H1 (cell line): ENCODE measurements at regions not wholly inside any gene's neighbourhood (a gene's known extent, or its start where the extent isn't known, plus 50 kb on each side); places are given as distances from the start of the nearest gene placed in this dataset.

Source experiments
- CTCF ChIA-PET: fragments of 300-600 bp; sonication (Branson Sonifier 250); formaldehyde crosslinking; loops from one replicate; lab custom pipeline; 2021; ENCODE audit not compliant: partially characterized antibody; lab: Charles Lee
- POLR2A ChIA-PET: fragments of 300-600 bp; sonication (Branson Sonifier 250); formaldehyde crosslinking; loops from one replicate; lab custom pipeline; 2021; ENCODE audit warnings: inconsistent platforms; ENCODE audit not compliant: partially characterized antibody; lab: Charles Lee
- DNase-seq, 2 experiments: peaks; one replicate each; pipeline versions ENCODE4 v3.0.0 to v3.0.0-alpha.2; 2010 to 2022; ENCODE audit warnings: low spot score in 2 of 2, low read depth in 1 of 2, mixed read lengths in 1 of 2
- FAIRE-seq: peaks from 2 replicates; lab custom pipeline; 2011; peaks lifted over from hg19 to GRCh38; lab: Jason Lieb, UNC
- H2AFZ ChIP-seq: 2 replicates; pipeline ENCODE4 v1.8.1; 2012; ENCODE audit warnings: low read length, inconsistent platforms
- H2AK5ac ChIP-seq: 2 replicates; pipeline ENCODE4 v1.6.1; 2013; ENCODE audit warnings: low read depth, low read length
- H2BK120ac ChIP-seq: replicated peaks from 2 replicates; pipeline ENCODE3; 2013; ENCODE audit warnings: low read depth, low read length, inconsistent platforms
- H2BK12ac ChIP-seq: 2 replicates; pipeline ENCODE4 v1.6.1; 2013; ENCODE audit warnings: low read depth, low read length
- H2BK15ac ChIP-seq: 2 replicates; pipeline ENCODE4 v1.6.1; 2013; ENCODE audit warnings: low read length
- H2BK20ac ChIP-seq: 2 replicates; pipeline ENCODE4 v1.6.1; 2013; ENCODE audit warnings: low read length
- H2BK5ac ChIP-seq: 2 replicates; pipeline ENCODE4 v1.6.1; 2013; ENCODE audit warnings: low read depth, low read length
- H3K14ac ChIP-seq: 2 replicates; pipeline ENCODE4 v1.6.1; 2013; ENCODE audit warnings: inconsistent platforms; ENCODE audit not compliant: insufficient read length
- H3K18ac ChIP-seq: 2 replicates; pipeline ENCODE4 v1.6.1; 2013; ENCODE audit warnings: low read length; ENCODE audit errors: extremely low read depth
- H3K23ac ChIP-seq: 2 replicates; pipeline ENCODE4 v1.6.1; 2013; ENCODE audit warnings: inconsistent platforms; ENCODE audit not compliant: insufficient read length
- H3K23me2 ChIP-seq: 2 replicates; pipeline ENCODE4 v1.6.1; 2013; ENCODE audit warnings: low read depth, low read length
- H3K27ac ChIP-seq: 2 replicates; pipeline ENCODE4 v1.6.1; 2011; ENCODE audit warnings: low read depth, low read length, inconsistent platforms
- H3K27me3 ChIP-seq, 4 experiments: replicated peaks in 1 of 4; 1 replicate in 1 of 4; 2 replicates in 3 of 4; pipeline versions ENCODE4 v1.6.1 to v1.8.1; 2011 to 2013; ENCODE audit warnings: low read length in 3 of 4, mild to moderate bottlenecking in 3 of 4, inconsistent platforms in 2 of 4, mixed read lengths in 2 of 4, moderate library complexity in 1 of 4; ENCODE audit not compliant: control insufficient read depth in 3 of 4, insufficient read depth in 3 of 4; ENCODE audit errors: extremely low read depth in 1 of 4
- H3K36me3 ChIP-seq, 4 experiments: 2 replicates each; pipeline versions ENCODE4 v1.6.1 to v1.8.1; 2011 to 2013; ENCODE audit warnings: mild to moderate bottlenecking in 4 of 4, low read length in 3 of 4, moderate library complexity in 2 of 4, control low read depth in 1 of 4, inconsistent platforms in 1 of 4; ENCODE audit not compliant: insufficient read depth in 4 of 4, control insufficient read depth in 2 of 4
- H3K4ac ChIP-seq: replicated peaks from 2 replicates; pipeline ENCODE3; 2013; ENCODE audit warnings: low read length, low read depth, mixed read lengths, inconsistent platforms; ENCODE audit not compliant: insufficient read length
- H3K4me1 ChIP-seq, 4 experiments: replicated peaks in 1 of 4; 1 replicate in 1 of 4; 2 replicates in 3 of 4; pipeline versions ENCODE4 v1.6.1 to v1.8.1; 2011 to 2013; ENCODE audit warnings: low read length in 3 of 4, inconsistent platforms in 2 of 4, mixed read lengths in 1 of 4; ENCODE audit not compliant: insufficient read depth in 4 of 4, control insufficient read depth in 3 of 4
- H3K4me2 ChIP-seq, 2 experiments: 2 replicates each; pipeline versions ENCODE4 v1.6.1 to v1.8.1; 2011 to 2013; ENCODE audit warnings: low read depth in 2 of 2, low read length in 2 of 2, control low read depth in 1 of 2, inconsistent platforms in 1 of 2, mild to moderate bottlenecking in 1 of 2; ENCODE audit not compliant: insufficient read depth in 1 of 2
- H3K4me3 ChIP-seq, 4 experiments: fragments of 200-600, 300-600 bp in 1 of 4; sonication (generic), shearing (Covaris generic), sonication (Bioruptor Twin) in 1 of 4; 2 replicates each; pipeline versions ENCODE4 v1.5.1 to v1.8.1; 2011 to 2016; ENCODE audit warnings: low read length in 4 of 4, low read depth in 3 of 4, control low read depth in 2 of 4, inconsistent platforms in 2 of 4, mild to moderate bottlenecking in 2 of 4, mixed read lengths in 1 of 4, moderate library complexity in 1 of 4; ENCODE audit not compliant: insufficient read depth in 2 of 4; ENCODE audit errors: extremely low read depth in 1 of 4
- H3K56ac ChIP-seq: replicated peaks from 2 replicates; pipeline ENCODE3; 2013; ENCODE audit warnings: low read depth, mild to moderate bottlenecking, mixed read lengths, low read length, inconsistent platforms; ENCODE audit not compliant: insufficient read length
- H3K79me1 ChIP-seq: 2 replicates; pipeline ENCODE4 v1.6.1; 2013; ENCODE audit warnings: low read depth, low read length, control low read depth
- H3K79me2 ChIP-seq, 2 experiments: 2 replicates each; pipeline versions ENCODE4 v1.6.1 to v1.8.1; 2012 to 2013; ENCODE audit warnings: low read length in 2 of 2, mild to moderate bottlenecking in 2 of 2, inconsistent platforms in 1 of 2; ENCODE audit not compliant: insufficient read depth in 2 of 2, control insufficient read depth in 1 of 2
- H3K9ac ChIP-seq, 4 experiments: replicated peaks in 1 of 4; 1 replicate in 1 of 4; 2 replicates in 3 of 4; pipeline versions ENCODE4 v1.6.1 to v1.8.1; 2011 to 2013; ENCODE audit warnings: low read depth in 3 of 4, low read length in 3 of 4, control low read depth in 2 of 4, mild to moderate bottlenecking in 2 of 4, moderate library complexity in 2 of 4, inconsistent platforms in 1 of 4; ENCODE audit errors: extremely low read depth in 1 of 4
- H3K9me3 ChIP-seq, 2 experiments: 2 replicates each; pipeline versions ENCODE4 v1.6.1 to v1.8.1; 2012 to 2013; ENCODE audit warnings: mild to moderate bottlenecking in 2 of 2, moderate library complexity in 2 of 2, control low read depth in 1 of 2, inconsistent platforms in 1 of 2, low read depth in 1 of 2, low read length in 1 of 2, mixed read lengths in 1 of 2; ENCODE audit not compliant: insufficient read depth in 2 of 2
- H4K20me1 ChIP-seq, 2 experiments: replicated peaks in 1 of 2; 2 replicates each; pipeline versions ENCODE3 to v1.8.1; 2011 to 2013; ENCODE audit warnings: inconsistent platforms in 2 of 2, low read length in 2 of 2, mild to moderate bottlenecking in 1 of 2; ENCODE audit not compliant: insufficient read depth in 2 of 2, control insufficient read depth in 1 of 2
- H4K5ac ChIP-seq: 2 replicates; pipeline ENCODE4 v1.6.1; 2013; ENCODE audit warnings: low read length, low read depth, mixed read lengths, inconsistent platforms; ENCODE audit not compliant: insufficient read length
- H4K8ac ChIP-seq: 2 replicates; pipeline ENCODE4 v1.8.0; 2013; ENCODE audit warnings: mild to moderate bottlenecking, moderate library complexity, low read length, inconsistent platforms; ENCODE audit not compliant: insufficient read depth; ENCODE audit errors: extremely low read depth
- H4K91ac ChIP-seq: replicated peaks from 2 replicates; pipeline ENCODE3; 2013; ENCODE audit warnings: low read length, mixed read lengths, inconsistent platforms; ENCODE audit not compliant: insufficient read length
- CTCF ChIP-seq, 3 experiments: IDR thresholded peaks; 1 replicate in 2 of 3; 2 replicates in 1 of 3; pipeline versions ENCODE4 v1.5.1 to v1.6.1; 2011; ENCODE audit warnings: low read length in 3 of 3, mild to moderate bottlenecking in 3 of 3, inconsistent platforms in 2 of 3, low read depth in 1 of 3, moderate library complexity in 1 of 3; ENCODE audit not compliant: insufficient read depth in 1 of 3; ENCODE audit errors: control extremely low read depth in 1 of 3
- E2F6 ChIP-seq: IDR thresholded peaks from 2 replicates; pipeline ENCODE4 v1.6.1; 2012; ENCODE audit warnings: inconsistent platforms
- GTF2F1 ChIP-seq: IDR thresholded peaks from 2 replicates; pipeline ENCODE4 v1.6.1; 2012; ENCODE audit warnings: low read depth, low read length, improper control_type of control experiment, borderline replicate concordance
- KDM5A ChIP-seq: fragments of 200-600 bp; IDR thresholded peaks from 2 replicates; pipeline ENCODE4 v1.7.1; 2012; ENCODE audit warnings: mild to moderate bottlenecking, low read length, inconsistent platforms, mixed read lengths
- POLR2AphosphoS5 ChIP-seq: IDR thresholded peaks from 2 replicates; pipeline ENCODE4 v1.6.1; 2011; ENCODE audit warnings: low read depth, low read length
- RAD21 ChIP-seq, 2 experiments: IDR thresholded peaks in 1 of 2; conservative IDR thresholded peaks in 1 of 2; 2 replicates each; pipeline ENCODE4 v1.6.1; 2011; ENCODE audit warnings: low read depth in 2 of 2, low read length in 2 of 2, improper control_type of control experiment in 1 of 2, inconsistent platforms in 1 of 2, mild to moderate bottlenecking in 1 of 2, moderate library complexity in 1 of 2
- SIX5 ChIP-seq: IDR thresholded peaks from 2 replicates; pipeline ENCODE4 v1.6.1; 2011; ENCODE audit warnings: mild to moderate bottlenecking, low read depth, low read length
- YY1 ChIP-seq: IDR thresholded peaks from 2 replicates; pipeline ENCODE4 v1.6.1; 2011; ENCODE audit warnings: low read depth, mild to moderate bottlenecking, low read length
- ZNF274 ChIP-seq: IDR thresholded peaks from 2 replicates; pipeline ENCODE4 v1.7.0; 2012; ENCODE audit warnings: low read length, borderline replicate concordance; ENCODE audit errors: extremely low read depth
- WGBS, 2 experiments: shearing (Covaris generic) in 1 of 2; methylation state at CpG; one replicate each; pipeline versions ENCODE4 v1.1.6 to v1.1.7; 2013 to 2015; ENCODE audit warnings: low lambda C conversion rate in 2 of 2, mixed read lengths in 2 of 2, inconsistent platforms in 1 of 2, low coverage in 1 of 2, missing lambda C conversion rate in 1 of 2; ENCODE audit not compliant: insufficient replicate concordance in 2 of 2, insufficient coverage in 1 of 2, insufficient read length in 1 of 2; ENCODE audit errors: extremely low coverage in 1 of 2, missing lambda C conversion rate in 1 of 2; 5-methylcytosine and 5-hydroxymethylcytosine counted together

- Histone ChIP-seq H3K4ac (no peak overlapping the region), H3K4me3 (no peak overlapping the region), H4K20me1 (no peaks in the 10 kb centered on the region), H3K9ac (no peak overlapping the region), H3K27me3 (no peaks in the 10 kb centered on the region), H2BK12ac (no peak overlapping the region), H3K27ac (no peak overlapping the region), H3K4me1 (peaks cover 0 to 4% (median 0%) of the 10 kb centered on the region in 4 experiments; a peak in 1 of 7 replicates), H2AK5ac (no peak overlapping the region), H2BK120ac (no peak overlapping the region), H2AFZ (no peak overlapping the region), H3K4me2 (no peak overlapping the region), H2BK20ac (no peak overlapping the region), H3K9me3 (no peaks in the 10 kb centered on the region), H2BK15ac (no peak overlapping the region), H4K8ac (no peak overlapping the region), H3K18ac (no peak overlapping the region), H3K23me2 (no peaks in the 10 kb centered on the region; the same call in 1 of the 2 replicates), H4K5ac (no peak overlapping the region), H3K14ac (no peak overlapping the region), H3K23ac (no peak overlapping the region), H4K91ac (no peak overlapping the region), H3K36me3 (no peaks in the 10 kb centered on the region), H2BK5ac (no peak overlapping the region), H3K79me1 (no peaks in the 10 kb centered on the region), H3K56ac (no peak overlapping the region), H3K79me2 (no peaks in the 10 kb centered on the region)
- 100% methylated on average over 7 of the region's 7 CpGs; no CpG with 5 or more reads in 1 of the 2 experiments for WGBS, 2 experiments
- ChIA-PET CTCF (no interaction called here), POLR2A (no interaction called here)
- TF ChIP-seq ZNF274 (no peak), RAD21 (IDR thresholded peaks at IDR 0.05 in 1 of 2, conservative IDR thresholded peaks at IDR 0.05 in 1 of 2; ENCODE audit: low read depth in 2 of 2, low read length in 2 of 2) (no peak), GTF2F1 (no peak), E2F6 (no peak), POLR2AphosphoS5 (no peak), CTCF (IDR thresholded peaks at IDR 0.05; ENCODE audit: control extremely low read depth in 1 of 3, insufficient read depth in 1 of 3, low read depth in 1 of 3, low read length in 3 of 3) (no peak), SIX5 (no peak), KDM5A (no peak), YY1 (no peak)
- FAIRE-seq: no peak
- DNase-seq: no peak
Measured at GRCh38 chr22:48118654-48119053, 1356.2 kb downstream of the TBC1D22A start.
